Fibroblast of lung (primary cell): ENCODE measurements at regions not wholly inside any gene's neighbourhood (a gene's known extent, or its start where the extent isn't known, plus 50 kb on each side); places are given as distances from the start of the nearest gene placed in this dataset.

ENCODE experiments used
- CTCF ChIP-seq, 2 donors: IDR thresholded peaks in 1 of 2; conservative IDR thresholded peaks in 1 of 2; 1 replicate in 1 of 2; 2 replicates in 1 of 2; pipeline ENCODE4 v1.5.1; 2011 to 2012; ENCODE audit warnings: low read length in 2 of 2, control low read depth in 1 of 2, inconsistent platforms in 1 of 2, low read depth in 1 of 2, mild to moderate bottlenecking in 1 of 2
- EZH2 ChIP-seq: IDR thresholded peaks from 2 replicates; pipeline ENCODE4 v1.5.1; 2012; ENCODE audit warnings: low read length, control low read depth, mild to moderate bottlenecking; ENCODE audit errors: missing control alignments

GRCh38 chr9:108672475-108673190, 183.2 kb downstream of the ACTL7B start:
- no peak for TF ChIP-seq CTCF (conservative IDR thresholded peaks at IDR 0.05 in 1 of 2, IDR thresholded peaks at IDR 0.05 in 1 of 2; ENCODE audit: low read depth in 1 of 2, low read length in 2 of 2)
- no peak for TF ChIP-seq EZH2
